ENCODE measurements at regions not wholly inside any gene's neighbourhood (a gene's known extent, or its start where the extent isn't known, plus 50 kb on each side); places are given as distances from the start of the nearest gene placed in this dataset.

DNA sequence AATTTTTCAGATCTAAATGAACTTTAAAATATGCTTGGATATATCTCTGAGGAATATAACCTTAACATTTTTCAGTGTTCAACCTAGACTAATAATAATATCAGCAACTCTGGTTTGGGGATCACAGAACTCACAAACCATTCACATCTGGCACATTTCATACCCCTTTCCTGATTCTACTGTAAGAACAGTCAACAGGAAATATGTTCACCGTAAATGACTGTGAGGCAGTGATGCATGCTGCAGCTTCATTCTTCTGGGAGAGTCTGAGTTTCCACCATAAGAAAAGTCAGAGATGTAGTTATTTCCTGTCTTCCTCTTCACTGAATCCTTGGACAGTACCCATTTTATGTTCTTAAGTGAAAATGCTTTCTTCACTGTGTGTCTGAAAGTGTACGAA, 134.2 kb upstream of the IFNGR1 start:
- Histone ChIP-seq H2BK15ac (ENCODE audit: low read length) (no peak overlapping the region), H3K79me1 (ENCODE audit: low read depth, low read length) (no peaks in the 10 kb centered on the region), H4K91ac (replicated peaks; ENCODE audit: insufficient read length, low read length) (no peak overlapping the region), H3K4me3 (ENCODE audit: extremely low read depth in 1 of 4, insufficient read depth in 2 of 4, low read depth in 3 of 4, low read length in 4 of 4) (no peak overlapping the region), H3K27ac (ENCODE audit: low read depth, low read length) (no peak overlapping the region), H3K23ac (ENCODE audit: insufficient read length) (no peak overlapping the region), H3K9me3 (ENCODE audit: insufficient read depth in 2 of 2, low read depth in 1 of 2, low read length in 1 of 2) (no peaks in the 10 kb centered on the region), H2BK12ac (ENCODE audit: low read depth, low read length) (no peak overlapping the region), H4K5ac (ENCODE audit: insufficient read length, low read depth, low read length) (no peak overlapping the region), H3K36me3 (ENCODE audit: control insufficient read depth in 2 of 4, insufficient read depth in 4 of 4, low read length in 3 of 4) (no peaks in the 10 kb centered on the region), H2AK5ac (ENCODE audit: low read depth, low read length) (no peak overlapping the region), H3K4me2 (ENCODE audit: insufficient read depth in 1 of 2, low read depth in 2 of 2, low read length in 2 of 2) (no peak overlapping the region), H3K14ac (ENCODE audit: insufficient read length) (no peak overlapping the region), H3K27me3 (replicated peaks in 1 of 4; ENCODE audit: control insufficient read depth in 3 of 4, extremely low read depth in 1 of 4, insufficient read depth in 3 of 4, low read length in 3 of 4) (no peaks in the 10 kb centered on the region), H2AFZ (ENCODE audit: low read length) (no peak overlapping the region), H3K23me2 (ENCODE audit: low read depth, low read length) (no peaks in the 10 kb centered on the region), H3K79me2 (ENCODE audit: control insufficient read depth in 1 of 2, insufficient read depth in 2 of 2, low read length in 2 of 2) (no peaks in the 10 kb centered on the region), H3K18ac (ENCODE audit: extremely low read depth, low read length) (no peak overlapping the region), H3K4ac (replicated peaks; ENCODE audit: insufficient read length, low read depth, low read length) (no peak overlapping the region), H2BK20ac (ENCODE audit: low read length) (no peak overlapping the region), H4K8ac (ENCODE audit: extremely low read depth, insufficient read depth, low read length) (no peak overlapping the region), H3K9ac (replicated peaks in 1 of 4; ENCODE audit: extremely low read depth in 1 of 4, low read depth in 3 of 4, low read length in 3 of 4) (no peak overlapping the region), H4K20me1 (replicated peaks in 1 of 2; ENCODE audit: control insufficient read depth in 1 of 2, insufficient read depth in 2 of 2, low read length in 2 of 2) (no peaks in the 10 kb centered on the region), H2BK5ac (ENCODE audit: low read depth, low read length) (no peak overlapping the region), H3K56ac (replicated peaks; ENCODE audit: insufficient read length, low read depth, low read length) (no peak overlapping the region), H2BK120ac (replicated peaks; ENCODE audit: low read depth, low read length) (no peak overlapping the region), H3K4me1 (replicated peaks in 1 of 4; ENCODE audit: control insufficient read depth in 3 of 4, insufficient read depth in 4 of 4, low read length in 3 of 4) (peaks cover 0 to 2% (median 0%) of the 10 kb centered on the region in 4 experiments; a peak in 1 of 7 replicates)
- ChIA-PET POLR2A (ENCODE audit: partially characterized antibody) (no interaction called here), CTCF (ENCODE audit: partially characterized antibody) (interaction anchor here (1.6 kb wide), 1 partner anchor 11 kb away, joined by 6 read pairs; no protein-coding TSS in a partner anchor)
- DNase-seq (ENCODE audit: low read depth in 1 of 2, low spot score in 2 of 2) (no peak), FAIRE-seq (no peak)
- TF ChIP-seq POLR2AphosphoS5 (IDR thresholded peaks at IDR 0.05; ENCODE audit: low read depth, low read length) (no peak), SP1 (IDR thresholded peaks at IDR 0.05; ENCODE audit: low read depth, low read length) (no peak), EGR1 (IDR thresholded peaks at IDR 0.05; ENCODE audit: borderline replicate concordance, low read depth, low read length) (no peak), BACH1 (IDR thresholded peaks at IDR 0.05; ENCODE audit: low read length) (no peak)
- TF ChIP-seq, protein P1, sequence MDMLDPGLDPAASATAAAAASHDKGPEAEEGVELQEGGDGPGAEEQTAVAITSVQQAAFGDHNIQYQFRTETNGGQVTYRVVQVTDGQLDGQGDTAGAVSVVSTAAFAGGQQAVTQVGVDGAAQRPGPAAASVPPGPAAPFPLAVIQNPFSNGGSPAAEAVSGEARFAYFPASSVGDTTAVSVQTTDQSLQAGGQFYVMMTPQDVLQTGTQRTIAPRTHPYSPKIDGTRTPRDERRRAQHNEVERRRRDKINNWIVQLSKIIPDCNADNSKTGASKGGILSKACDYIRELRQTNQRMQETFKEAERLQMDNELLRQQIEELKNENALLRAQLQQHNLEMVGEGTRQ (IDR thresholded peaks at IDR 0.05; ENCODE audit: low read length) = no peak
- 88% methylated on average over 2 of the region's 2 CpGs; no CpG with 5 or more reads in 1 of the 2 experiments for WGBS, 2 experiments (ENCODE audit: extremely low coverage in 1 of 2, insufficient coverage in 1 of 2, insufficient read length in 1 of 2, insufficient replicate concordance in 2 of 2, low coverage in 1 of 2, low lambda C conversion rate in 2 of 2, missing lambda C conversion rate in 1 of 2)

All from H1 (cell line).